ENCODE measurements at regions not wholly inside any gene's neighbourhood (a gene's known extent, or its start where the extent isn't known, plus 50 kb on each side); places are given as distances from the start of the nearest gene placed in this dataset.

- TF ChIP-seq CTCF (IDR thresholded peaks at IDR 0.05) (no peak), POLR2AphosphoS5 (IDR thresholded peaks at IDR 0.05) (no peak), POLR2A (IDR thresholded peaks at IDR 0.05) (no peak)
Measured at GRCh38 chr6:86285876-86286275, 643.2 kb upstream of the SYNCRIP start.

All from prostate gland (tissue), 2 donors.